ENCODE measurements at regions not wholly inside any gene's neighbourhood (a gene's known extent, or its start where the extent isn't known, plus 50 kb on each side); places are given as distances from the start of the nearest gene placed in this dataset.

DNA sequence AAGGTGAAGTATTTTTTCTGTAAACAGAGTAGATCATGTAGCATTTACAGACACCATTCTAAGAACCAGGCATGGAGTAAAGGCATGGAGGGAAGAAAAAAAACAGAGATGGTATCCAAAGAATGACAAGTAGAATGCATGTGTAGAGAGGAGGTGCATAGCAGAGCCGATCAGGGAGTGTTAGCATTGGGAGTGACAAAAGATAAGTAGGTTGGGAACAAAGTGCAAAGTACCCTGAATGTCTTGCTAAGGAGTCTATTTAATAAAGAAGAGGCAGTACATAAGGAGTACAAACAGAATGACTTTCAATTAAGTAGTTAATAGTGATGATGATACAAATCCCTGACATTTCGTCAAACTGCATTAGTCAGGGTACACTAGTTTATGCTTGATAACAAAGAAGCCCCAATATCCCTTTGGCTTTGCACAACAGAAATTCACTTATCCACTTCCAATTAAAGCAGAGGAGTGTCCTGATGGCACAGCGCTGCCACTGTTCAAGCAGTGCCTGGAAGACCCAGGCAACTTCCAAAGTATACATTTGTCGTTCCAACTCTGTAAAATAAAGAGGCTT is 371.5 kb downstream of the TNS3 start:
- Mint-ChIP-seq H3K4me3 (no peak overlapping the region), H3K4me1 (no peaks in the 10 kb centered on the region), H3K9me3 (ENCODE audit: insufficient read depth) (no peaks in the 10 kb centered on the region), H3K27me3 (peaks cover 22% of the 10 kb centered on the region), H3K27ac (no peak overlapping the region)
- peaks cover 0 to 3% (median 3%) of the 10 kb centered on the region in 3 donors for H3K9me3 ChIP-seq (ENCODE audit: control extremely low read depth in 1 of 3, control insufficient read depth in 2 of 3, insufficient read depth in 1 of 3, low read length in 2 of 3)
- CTCF ChIA-PET: interaction anchor here (1.2 kb wide), 1 partner anchor 8 kb away, joined by 3 read pairs; no protein-coding TSS in a partner anchor
- DNase-seq: no peak
- no peak for ATAC-seq (ENCODE audit: low read depth)
- POLR2A ChIA-PET: no interaction called here
- intact Hi-C loops (cut with micrococcal nuclease): no loop called here
- TF ChIP-seq, protein P1, sequence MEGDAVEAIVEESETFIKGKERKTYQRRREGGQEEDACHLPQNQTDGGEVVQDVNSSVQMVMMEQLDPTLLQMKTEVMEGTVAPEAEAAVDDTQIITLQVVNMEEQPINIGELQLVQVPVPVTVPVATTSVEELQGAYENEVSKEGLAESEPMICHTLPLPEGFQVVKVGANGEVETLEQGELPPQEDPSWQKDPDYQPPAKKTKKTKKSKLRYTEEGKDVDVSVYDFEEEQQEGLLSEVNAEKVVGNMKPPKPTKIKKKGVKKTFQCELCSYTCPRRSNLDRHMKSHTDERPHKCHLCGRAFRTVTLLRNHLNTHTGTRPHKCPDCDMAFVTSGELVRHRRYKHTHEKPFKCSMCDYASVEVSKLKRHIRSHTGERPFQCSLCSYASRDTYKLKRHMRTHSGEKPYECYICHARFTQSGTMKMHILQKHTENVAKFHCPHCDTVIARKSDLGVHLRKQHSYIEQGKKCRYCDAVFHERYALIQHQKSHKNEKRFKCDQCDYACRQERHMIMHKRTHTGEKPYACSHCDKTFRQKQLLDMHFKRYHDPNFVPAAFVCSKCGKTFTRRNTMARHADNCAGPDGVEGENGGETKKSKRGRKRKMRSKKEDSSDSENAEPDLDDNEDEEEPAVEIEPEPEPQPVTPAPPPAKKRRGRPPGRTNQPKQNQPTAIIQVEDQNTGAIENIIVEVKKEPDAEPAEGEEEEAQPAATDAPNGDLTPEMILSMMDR (IDR thresholded peaks at IDR 0.05): no peak
- TF ChIP-seq EZH2 (IDR thresholded peaks at IDR 0.05; ENCODE audit: borderline replicate concordance, insufficient read depth, low read depth, low read length, poor library complexity, severe bottlenecking): no peak
- no peaks in the 10 kb centered on the region for H3K36me3 ChIP-seq (replicated peaks in 1 of 2; ENCODE audit: control extremely low read depth in 1 of 2, control insufficient read depth in 1 of 2, extremely low read depth in 1 of 2, insufficient read depth in 2 of 2, low read length in 1 of 2)
- H2AFZ ChIP-seq (ENCODE audit: insufficient read depth, low read depth, low read length, poor library complexity, severe bottlenecking): no peak overlapping the region
- H3K79me2 ChIP-seq (ENCODE audit: control insufficient read depth, insufficient read depth, low read length): no peaks in the 10 kb centered on the region
- H3K4me2 ChIP-seq (replicated peaks; ENCODE audit: low read depth, low read length, poor library complexity, severe bottlenecking): no peak overlapping the region
- 94% methylated on average over 2 of the region's 4 CpGs for WGBS (ENCODE audit: insufficient coverage)
- H3K27ac ChIP-seq (ENCODE audit: low read length in 2 of 2): no peak overlapping the region
- no peaks in the 10 kb centered on the region for H4K20me1 ChIP-seq (ENCODE audit: control insufficient read depth, insufficient read depth, low read length, poor library complexity, severe bottlenecking)
- H3K4me3 ChIP-seq (ENCODE audit: control extremely low read depth in 1 of 5, extremely low read depth in 1 of 5, insufficient read depth in 1 of 5, low read depth in 2 of 5, low read length in 4 of 5): no peak overlapping the region
- no peaks in the 10 kb centered on the region for H3K27me3 ChIP-seq (replicated peaks in 1 of 4; ENCODE audit: control extremely low read depth in 1 of 4, control insufficient read depth in 3 of 4, insufficient read depth in 4 of 4, low read length in 3 of 4)
- no peaks in the 10 kb centered on the region for H3K4me1 ChIP-seq (ENCODE audit: control insufficient read depth in 2 of 2, insufficient read depth in 2 of 2, low read length in 2 of 2)
- no peak overlapping the region for H3K9ac ChIP-seq (ENCODE audit: low read length)

DNA sequence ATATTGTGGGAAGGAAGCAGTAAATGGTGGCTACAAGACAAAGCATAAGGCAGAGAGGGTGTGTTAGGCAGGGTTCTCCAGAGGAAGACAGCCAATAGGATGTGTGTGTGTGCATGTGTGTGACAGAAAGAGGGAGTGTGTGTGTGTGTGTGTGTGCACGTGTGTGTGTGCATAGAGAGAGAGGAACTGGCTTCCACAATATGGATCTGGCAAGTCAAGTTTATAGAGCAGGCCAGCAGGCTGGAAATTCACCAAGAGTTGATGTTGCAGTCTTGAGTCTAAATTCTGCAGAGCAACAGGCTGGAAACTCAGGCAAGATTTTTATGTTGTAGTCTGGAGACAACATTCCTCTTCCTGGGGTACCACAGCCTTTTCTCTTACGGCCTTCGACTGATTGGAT is 374.0 kb downstream of the TNS3 start:
- H3K4me3 Mint-ChIP-seq: no peak overlapping the region
- Histone ChIP-seq H3K4me1 (ENCODE audit: control insufficient read depth in 2 of 2, insufficient read depth in 2 of 2, low read length in 2 of 2) (no peaks in the 10 kb centered on the region), H2AFZ (ENCODE audit: insufficient read depth, low read depth, low read length, poor library complexity, severe bottlenecking) (no peak overlapping the region), H3K9me3 (ENCODE audit: control extremely low read depth in 1 of 3, control insufficient read depth in 2 of 3, insufficient read depth in 1 of 3, low read length in 2 of 3) (peaks cover 0 to 3% (median 3%) of the 10 kb centered on the region in 3 donors), H3K4me3 (ENCODE audit: control extremely low read depth in 1 of 5, extremely low read depth in 1 of 5, insufficient read depth in 1 of 5, low read depth in 2 of 5, low read length in 4 of 5) (no peak overlapping the region), H3K27me3 (replicated peaks in 1 of 4; ENCODE audit: control extremely low read depth in 1 of 4, control insufficient read depth in 3 of 4, insufficient read depth in 4 of 4, low read length in 3 of 4) (peaks cover 0 to 4% (median 0%) of the 10 kb centered on the region in 4 experiments), H3K27ac (ENCODE audit: low read length in 2 of 2) (no peak overlapping the region), H3K9ac (ENCODE audit: low read length) (no peak overlapping the region), H3K36me3 (replicated peaks in 1 of 2; ENCODE audit: control extremely low read depth in 1 of 2, control insufficient read depth in 1 of 2, extremely low read depth in 1 of 2, insufficient read depth in 2 of 2, low read length in 1 of 2) (no peaks in the 10 kb centered on the region), H3K79me2 (ENCODE audit: control insufficient read depth, insufficient read depth, low read length) (no peaks in the 10 kb centered on the region), H3K4me2 (replicated peaks; ENCODE audit: low read depth, low read length, poor library complexity, severe bottlenecking) (no peak overlapping the region), H4K20me1 (ENCODE audit: control insufficient read depth, insufficient read depth, low read length, poor library complexity, severe bottlenecking) (no peaks in the 10 kb centered on the region)
- 87% methylated on average over 3 of the region's 3 CpGs for WGBS (ENCODE audit: insufficient coverage)
- H3K4me1 Mint-ChIP-seq: no peaks in the 10 kb centered on the region
- H3K27ac Mint-ChIP-seq: no peak overlapping the region
- intact Hi-C loops (cut with micrococcal nuclease): no loop called here
- DNase-seq (no peak), ATAC-seq (ENCODE audit: low read depth) (no peak)
- no peaks in the 10 kb centered on the region for H3K9me3 Mint-ChIP-seq (ENCODE audit: insufficient read depth)
- ChIA-PET POLR2A (no interaction called here), CTCF (no interaction called here)
- TF ChIP-seq, protein P1 (IDR thresholded peaks at IDR 0.05): no peak
- TF ChIP-seq EZH2 (IDR thresholded peaks at IDR 0.05; ENCODE audit: borderline replicate concordance, insufficient read depth, low read depth, low read length, poor library complexity, severe bottlenecking): no peak
- H3K27me3 Mint-ChIP-seq: peaks cover 30% of the 10 kb centered on the region
